B cell (primary cell): ENCODE measurements at regions not wholly inside any gene's neighbourhood (a gene's known extent, or its start where the extent isn't known, plus 50 kb on each side); places are given as distances from the start of the nearest gene placed in this dataset.

Source experiments
- ATAC-seq: fragments of 200-7000 bp; cut with Tn5 transposase; one replicate; pipeline ENCODE4 v1.10.0; 2021; ENCODE audit warnings: low read depth, mild to moderate bottlenecking, moderate number of reproducible peaks, moderate library complexity
- CTCF ChIA-PET: fragments of 350-600 bp; sonication (Branson Sonifier 250); formaldehyde crosslinking; loops from one replicate; lab custom pipeline; 2021; ENCODE audit warnings: antibody characterized with exemption, inconsistent platforms; lab: Charles Lee
- POLR2A ChIA-PET: fragments of 350-600 bp; sonication (Branson Sonifier 250); formaldehyde crosslinking; loops from one replicate; lab custom pipeline; 2021; ENCODE audit warnings: antibody characterized with exemption; lab: Charles Lee
- DNase-seq: peaks from one replicate; pipeline ENCODE4 v3.0.0; 2013
- H2AFZ ChIP-seq: 2 replicates; pipeline ENCODE4 v1.6.1; 2012; ENCODE audit warnings: mild to moderate bottlenecking, low read depth, low read length; ENCODE audit not compliant: insufficient read depth, poor library complexity, severe bottlenecking
- H3K27ac ChIP-seq, 2 donors: 1 replicate in 1 of 2; 2 replicates in 1 of 2; pipeline ENCODE4 v1.5.1; 2012 to 2013; ENCODE audit warnings: low read length in 2 of 2, mild to moderate bottlenecking in 2 of 2, moderate library complexity in 1 of 2
- H3K27me3 ChIP-seq, 4 experiments: fragments of 200-600 bp in 1 of 4; sonication (generic) in 1 of 4; replicated peaks in 1 of 4; 1 replicate in 2 of 4; 2 replicates in 2 of 4; pipeline versions ENCODE4 v1.6.1 to v1.7.0; 2013 to 2016; ENCODE audit warnings: low read length in 3 of 4, mild to moderate bottlenecking in 2 of 4, mixed read lengths in 1 of 4, moderate library complexity in 1 of 4; ENCODE audit not compliant: insufficient read depth in 4 of 4, control insufficient read depth in 3 of 4; ENCODE audit errors: control extremely low read depth in 1 of 4
- H3K36me3 ChIP-seq, 2 experiments: replicated peaks in 1 of 2; 1 replicate in 1 of 2; 2 replicates in 1 of 2; pipeline versions ENCODE4 v1.6.1 to v1.7.1; 2013; ENCODE audit warnings: low read length in 1 of 2; ENCODE audit not compliant: insufficient read depth in 2 of 2, control insufficient read depth in 1 of 2; ENCODE audit errors: control extremely low read depth in 1 of 2, extremely low read depth in 1 of 2
- H3K4me1 ChIP-seq, 2 donors: fragments of 200-600 bp in 1 of 2; sonication (generic) in 1 of 2; 1 replicate in 1 of 2; 2 replicates in 1 of 2; pipeline versions ENCODE4 v1.5.1 to v1.6.1; 2013 to 2017; ENCODE audit warnings: low read length in 2 of 2; ENCODE audit not compliant: control insufficient read depth in 2 of 2, insufficient read depth in 2 of 2
- H3K4me2 ChIP-seq: replicated peaks from 2 replicates; pipeline ENCODE3; 2012; ENCODE audit warnings: mild to moderate bottlenecking, low read depth, low read length; ENCODE audit not compliant: poor library complexity, severe bottlenecking
- H3K4me3 ChIP-seq, 5 experiments: fragments of 200-600 bp in 1 of 5; sonication (generic) in 1 of 5; 1 replicate in 3 of 5; 2 replicates in 2 of 5; pipeline versions ENCODE4 v1.5.1 to v1.7.0; 2011 to 2016; ENCODE audit warnings: low read length in 4 of 5, mild to moderate bottlenecking in 4 of 5, low read depth in 2 of 5, control low read depth in 1 of 5, moderate library complexity in 1 of 5; ENCODE audit not compliant: insufficient read depth in 1 of 5; ENCODE audit errors: control extremely low read depth in 1 of 5, extremely low read depth in 1 of 5
- H3K79me2 ChIP-seq: fragments of 200-600 bp; sonication (generic); one replicate; pipeline ENCODE4 v1.6.0; 2016; ENCODE audit warnings: low read length; ENCODE audit not compliant: control insufficient read depth, insufficient read depth
- H3K9ac ChIP-seq: fragments of 200-600 bp; sonication (generic); 2 replicates; pipeline ENCODE4 v1.6.1; 2017; ENCODE audit warnings: mild to moderate bottlenecking, low read length, moderate library complexity
- H3K9me3 ChIP-seq, 3 donors: one replicate each; pipeline versions ENCODE4 v1.6.1 to v1.7.1; 2013; ENCODE audit warnings: low read length in 2 of 3; ENCODE audit not compliant: control insufficient read depth in 2 of 3, insufficient read depth in 1 of 3; ENCODE audit errors: control extremely low read depth in 1 of 3
- H4K20me1 ChIP-seq: 2 replicates; pipeline ENCODE4 v1.6.0; 2012; ENCODE audit warnings: mild to moderate bottlenecking, low read length; ENCODE audit not compliant: insufficient read depth, control insufficient read depth, poor library complexity, severe bottlenecking
- H3K27ac Mint-ChIP-seq: one replicate; pipeline ENCODE4 v1.8.0; 2021; ENCODE audit warnings: mixed read lengths
- H3K27me3 Mint-ChIP-seq: one replicate; pipeline ENCODE4 v1.8.0; 2021; ENCODE audit warnings: mixed read lengths
- H3K4me1 Mint-ChIP-seq: one replicate; pipeline ENCODE4 v1.8.0; 2021; ENCODE audit warnings: mixed read lengths
- H3K4me3 Mint-ChIP-seq: one replicate; pipeline ENCODE4 v1.8.0; 2021; ENCODE audit warnings: mixed read lengths
- H3K9me3 Mint-ChIP-seq: one replicate; pipeline ENCODE4 v1.8.0; 2022; ENCODE audit warnings: mixed read lengths; ENCODE audit not compliant: insufficient read depth
- EZH2 ChIP-seq: IDR thresholded peaks from 2 replicates; pipeline ENCODE4 v1.6.1; 2012; ENCODE audit warnings: borderline replicate concordance, low read depth, mild to moderate bottlenecking, moderate library complexity, low read length; ENCODE audit not compliant: insufficient read depth, poor library complexity, severe bottlenecking
- WGBS: methylation state at CpG from one replicate; pipeline ENCODE4 v1.1.5; 2013; ENCODE audit warnings: missing lambda C conversion rate; ENCODE audit not compliant: insufficient coverage; 5-methylcytosine and 5-hydroxymethylcytosine counted together
- intact Hi-C: fragments of 100-400 bp; cut with micrococcal nuclease; formaldehyde crosslinking; loops from one replicate; pipeline ENCODE4 v1.10.0; 2022
- TF ChIP-seq, protein P1 (sequence below): fragments of 200-600 bp; IDR thresholded peaks from one replicate; pipeline ENCODE4 v1.8.0; 2022; ENCODE audit warnings: antibody characterized with exemption, mild to moderate bottlenecking

GRCh38 chr5:51227963-51228470 lies 155.2 kb upstream of the ISL1 start:
- ChIA-PET POLR2A (no interaction called here), CTCF (no interaction called here)
- Histone ChIP-seq H3K27ac (no peak overlapping the region), H3K27me3 (no peaks in the 10 kb centered on the region), H3K4me1 (no peaks in the 10 kb centered on the region), H3K36me3 (no peaks in the 10 kb centered on the region), H3K4me3 (no peak overlapping the region), H3K9me3 (peaks cover 0 to 9% (median 0%) of the 10 kb centered on the region in 3 donors), H3K79me2 (no peaks in the 10 kb centered on the region), H3K9ac (no peak overlapping the region), H2AFZ (no peak overlapping the region), H4K20me1 (no peaks in the 10 kb centered on the region), H3K4me2 (no peak overlapping the region)
- intact Hi-C loops, result no loop called here
- WGBS, result 75% methylated on average over 2 of the region's 5 CpGs
- TF ChIP-seq EZH2, result no peak
- TF ChIP-seq, protein P1, sequence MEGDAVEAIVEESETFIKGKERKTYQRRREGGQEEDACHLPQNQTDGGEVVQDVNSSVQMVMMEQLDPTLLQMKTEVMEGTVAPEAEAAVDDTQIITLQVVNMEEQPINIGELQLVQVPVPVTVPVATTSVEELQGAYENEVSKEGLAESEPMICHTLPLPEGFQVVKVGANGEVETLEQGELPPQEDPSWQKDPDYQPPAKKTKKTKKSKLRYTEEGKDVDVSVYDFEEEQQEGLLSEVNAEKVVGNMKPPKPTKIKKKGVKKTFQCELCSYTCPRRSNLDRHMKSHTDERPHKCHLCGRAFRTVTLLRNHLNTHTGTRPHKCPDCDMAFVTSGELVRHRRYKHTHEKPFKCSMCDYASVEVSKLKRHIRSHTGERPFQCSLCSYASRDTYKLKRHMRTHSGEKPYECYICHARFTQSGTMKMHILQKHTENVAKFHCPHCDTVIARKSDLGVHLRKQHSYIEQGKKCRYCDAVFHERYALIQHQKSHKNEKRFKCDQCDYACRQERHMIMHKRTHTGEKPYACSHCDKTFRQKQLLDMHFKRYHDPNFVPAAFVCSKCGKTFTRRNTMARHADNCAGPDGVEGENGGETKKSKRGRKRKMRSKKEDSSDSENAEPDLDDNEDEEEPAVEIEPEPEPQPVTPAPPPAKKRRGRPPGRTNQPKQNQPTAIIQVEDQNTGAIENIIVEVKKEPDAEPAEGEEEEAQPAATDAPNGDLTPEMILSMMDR, result no peak
- no peaks in the 10 kb centered on the region for H3K27me3 Mint-ChIP-seq
- no peak overlapping the region for H3K27ac Mint-ChIP-seq
- H3K4me1 Mint-ChIP-seq, result no peaks in the 10 kb centered on the region
- no peak for DNase-seq
- no peak for ATAC-seq
- H3K9me3 Mint-ChIP-seq, result peaks cover 4% of the 10 kb centered on the region
- H3K4me3 Mint-ChIP-seq, result no peak overlapping the region

- Histone ChIP-seq H3K27me3 (no peaks in the 10 kb centered on the region), H3K9ac (no peak overlapping the region), H3K4me3 (no peak overlapping the region), H3K4me2 (no peak overlapping the region), H3K4me1 (no peaks in the 10 kb centered on the region), H2AFZ (no peak overlapping the region), H3K9me3 (peaks cover 0 to 9% (median 0%) of the 10 kb centered on the region in 3 donors), H3K79me2 (no peaks in the 10 kb centered on the region), H4K20me1 (no peaks in the 10 kb centered on the region), H3K36me3 (no peaks in the 10 kb centered on the region), H3K27ac (no peak overlapping the region)
- CTCF ChIA-PET, result no interaction called here
- ATAC-seq (no peak), DNase-seq (no peak)
- Mint-ChIP-seq H3K9me3 (peaks cover 6% of the 10 kb centered on the region), H3K27me3 (no peaks in the 10 kb centered on the region), H3K27ac (no peak overlapping the region), H3K4me3 (no peak overlapping the region), H3K4me1 (no peaks in the 10 kb centered on the region)
- POLR2A ChIA-PET, result no interaction called here
- TF ChIP-seq EZH2, result no peak
- TF ChIP-seq, protein P1, result no peak
- intact Hi-C loops, result no loop called here
Measured at GRCh38 chr5:51230336-51230735, 152.9 kb upstream of the ISL1 start.
